GM12878 (cell line): ENCODE measurements at regions not wholly inside any gene's neighbourhood (a gene's known extent, or its start where the extent isn't known, plus 50 kb on each side); places are given as distances from the start of the nearest gene placed in this dataset.

ENCODE experiments used
- ATAC-seq: fragments of 200-7000 bp; cut with Tn5 transposase; 3 replicates; pipeline ENCODE4 v1.9.1; 2020; ENCODE audit warnings: mild to moderate bottlenecking, moderate library complexity
- BruUV-seq: library from RNA; stranded (reverse); fragments of 400-500 nt; replicated peaks from 2 replicates; lab custom pipeline; 2021; lab: Mats Ljungman, UMichigan
- CTCF ChIA-PET: fragments of 300-600 bp; sonication (Branson Sonifier 250); formaldehyde crosslinking; extraction: SDS; loops from one replicate; lab custom pipeline; 2021; ENCODE audit warnings: inconsistent platforms; lab: Yijun Ruan, JAX
- POLR2A ChIA-PET: fragments of 350-600 bp; formaldehyde crosslinking; extraction: SDS; loops from one replicate; lab custom pipeline; 2021; ENCODE audit warnings: inconsistent platforms; lab: Charles Lee
- RAD21 ChIA-PET: fragments of 300-600 bp; sonication (Branson Sonifier 250); formaldehyde crosslinking; loops from one replicate; lab custom pipeline; 2023; ENCODE audit warnings: antibody characterized with exemption; ENCODE audit not compliant: unreplicated experiment; lab: Charles Lee
- SMC1A ChIA-PET: fragments of 300-600 bp; sonication (Branson Sonifier 250); formaldehyde crosslinking; loops from one replicate; lab custom pipeline; 2023; ENCODE audit not compliant: unreplicated experiment, uncharacterized antibody; lab: Charles Lee
- DNase-seq: peaks from one replicate; pipeline ENCODE4 v3.0.0-alpha.2; 2011; ENCODE audit warnings: low read depth, low spot score
- FAIRE-seq: peaks from 3 replicates; lab custom pipeline; 2011; peaks lifted over from hg19 to GRCh38; lab: Jason Lieb, UNC
- H2AFZ ChIP-seq: 2 replicates; pipeline ENCODE4 v1.6.0; 2011; ENCODE audit warnings: low read depth, low read length, control low read depth; ENCODE audit not compliant: control insufficient read depth
- H3K27ac ChIP-seq: 2 replicates; pipeline ENCODE4 v1.5.1; 2011; ENCODE audit warnings: control low read depth; ENCODE audit not compliant: control insufficient read depth, insufficient read depth
- H3K27me3 ChIP-seq, 2 experiments: replicated peaks in 1 of 2; 2 replicates each; pipeline versions ENCODE4 v1.6.0 to v1.6.1; 2011; ENCODE audit warnings: low read length in 1 of 2; ENCODE audit not compliant: control insufficient read depth in 2 of 2, insufficient read depth in 2 of 2
- H3K36me3 ChIP-seq, 2 experiments: 2 replicates each; pipeline ENCODE4 v1.5.1; 2011; ENCODE audit warnings: low read length in 1 of 2; ENCODE audit not compliant: control insufficient read depth in 2 of 2, insufficient read depth in 2 of 2
- H3K4me1 ChIP-seq: 2 replicates; pipeline ENCODE4 v1.6.1; 2011; ENCODE audit warnings: mild to moderate bottlenecking, low read length, moderate library complexity, mixed read lengths; ENCODE audit not compliant: control insufficient read depth, insufficient read depth
- H3K4me2 ChIP-seq: 2 replicates; pipeline ENCODE4 v1.6.0; 2011; ENCODE audit warnings: control low read depth; ENCODE audit not compliant: control insufficient read depth, insufficient read depth
- H3K4me3 ChIP-seq: fragments of 200-600 bp; sonication (generic); 2 replicates; pipeline ENCODE4 v1.5.1; 2016
- H3K79me2 ChIP-seq: 2 replicates; pipeline ENCODE4 v1.6.0; 2011; ENCODE audit warnings: low read length; ENCODE audit not compliant: control insufficient read depth, insufficient read depth
- H3K9ac ChIP-seq: 2 replicates; pipeline ENCODE4 v1.8.0; 2011; ENCODE audit warnings: low read length, control low read depth, mixed read lengths; ENCODE audit not compliant: control insufficient read depth, insufficient read depth
- H3K9me3 ChIP-seq: replicated peaks from 3 replicates; pipeline ENCODE4 v1.5.1; 2011; ENCODE audit warnings: mild to moderate bottlenecking, low read length; ENCODE audit not compliant: control insufficient read depth, insufficient read depth
- H4K20me1 ChIP-seq: 2 replicates; pipeline ENCODE4 v1.6.0; 2011; ENCODE audit not compliant: control insufficient read depth, insufficient read depth
- MEF2A ChIP-seq: IDR thresholded peaks from 2 replicates; pipeline ENCODE4 v1.6.1; 2011; ENCODE audit warnings: low read depth, mild to moderate bottlenecking, low read length, moderate library complexity; ENCODE audit not compliant: insufficient read depth
- NR2C2 ChIP-seq: IDR thresholded peaks from 2 replicates; pipeline ENCODE4 v1.6.1; 2011; ENCODE audit warnings: borderline replicate concordance, low read depth; ENCODE audit not compliant: control insufficient read depth, insufficient read length
- SMC3 ChIP-seq: IDR thresholded peaks from 2 replicates; pipeline ENCODE4 v1.6.1; 2011; ENCODE audit warnings: low read length, improper control_type of control experiment, borderline replicate concordance
- YBX1 ChIP-seq: fragments of 450-650 bp; IDR thresholded peaks from 2 replicates; pipeline ENCODE4 v1.6.1; 2016; ENCODE audit warnings: antibody characterized with exemption
- WGBS: methylation state at CpG from one replicate; pipeline ENCODE4 v1.1.6; 2016; ENCODE audit warnings: low lambda C conversion rate; ENCODE audit not compliant: insufficient replicate concordance, insufficient coverage; ENCODE audit errors: missing lambda C conversion rate; 5-methylcytosine and 5-hydroxymethylcytosine counted together
- in situ Hi-C: fragments of 300-500 bp; cut with MboI; formaldehyde crosslinking; loops from 9 replicates; pipeline ENCODE4 v1.14.3; 2018; ENCODE audit warnings: mixed read lengths
- intact Hi-C: fragments of 100-400 bp; cut with micrococcal nuclease; formaldehyde crosslinking; loops from one replicate; pipeline ENCODE4 v1.14.2; 2022; ENCODE audit not compliant: unreplicated experiment
- TF ChIP-seq, protein P1 (sequence below), 3 experiments: IDR thresholded peaks in 2 of 3; conservative IDR thresholded peaks in 1 of 3; 2 replicates each; pipeline ENCODE4 v1.5.1; 2011; ENCODE audit warnings: low read depth in 3 of 3, low read length in 3 of 3, mild to moderate bottlenecking in 3 of 3, control low read depth in 2 of 3, moderate library complexity in 2 of 3, inconsistent platforms in 1 of 3, mixed read lengths in 1 of 3; ENCODE audit not compliant: control insufficient read depth in 2 of 3, insufficient read depth in 1 of 3; ENCODE audit errors: extremely low read depth in 1 of 3

GRCh38 chr1:114286179-114286578 lies 132.5 kb upstream of the SYT6 start:
- no peak overlapping the region for H2AFZ ChIP-seq
- SMC1A ChIA-PET = interaction anchor here (8.5 kb wide), 1 partner anchor 308 kb away, joined by 157 read pairs; the partner anchor contains the start of gene OLFML3
- no peaks in the 10 kb centered on the region for H4K20me1 ChIP-seq
- in situ Hi-C loops = no loop called here
- H3K79me2 ChIP-seq = no peaks in the 10 kb centered on the region
- RAD21 ChIA-PET = interaction anchor here (0.9 kb wide), 1 partner anchor 307 kb away, joined by 3 read pairs; the partner anchor contains the start of gene OLFML3
- H3K27me3 ChIP-seq = no peaks in the 10 kb centered on the region; a peak in 1 of 4 replicates
- BruUV-seq = no TSS peak
- TF ChIP-seq NR2C2 = no peak
- TF ChIP-seq SMC3 = no peak
- no peak for TF ChIP-seq YBX1
- no peak for TF ChIP-seq MEF2A
- TF ChIP-seq, protein P1, sequence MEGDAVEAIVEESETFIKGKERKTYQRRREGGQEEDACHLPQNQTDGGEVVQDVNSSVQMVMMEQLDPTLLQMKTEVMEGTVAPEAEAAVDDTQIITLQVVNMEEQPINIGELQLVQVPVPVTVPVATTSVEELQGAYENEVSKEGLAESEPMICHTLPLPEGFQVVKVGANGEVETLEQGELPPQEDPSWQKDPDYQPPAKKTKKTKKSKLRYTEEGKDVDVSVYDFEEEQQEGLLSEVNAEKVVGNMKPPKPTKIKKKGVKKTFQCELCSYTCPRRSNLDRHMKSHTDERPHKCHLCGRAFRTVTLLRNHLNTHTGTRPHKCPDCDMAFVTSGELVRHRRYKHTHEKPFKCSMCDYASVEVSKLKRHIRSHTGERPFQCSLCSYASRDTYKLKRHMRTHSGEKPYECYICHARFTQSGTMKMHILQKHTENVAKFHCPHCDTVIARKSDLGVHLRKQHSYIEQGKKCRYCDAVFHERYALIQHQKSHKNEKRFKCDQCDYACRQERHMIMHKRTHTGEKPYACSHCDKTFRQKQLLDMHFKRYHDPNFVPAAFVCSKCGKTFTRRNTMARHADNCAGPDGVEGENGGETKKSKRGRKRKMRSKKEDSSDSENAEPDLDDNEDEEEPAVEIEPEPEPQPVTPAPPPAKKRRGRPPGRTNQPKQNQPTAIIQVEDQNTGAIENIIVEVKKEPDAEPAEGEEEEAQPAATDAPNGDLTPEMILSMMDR (IDR thresholded peaks at IDR 0.05 in 2 of 3, conservative IDR thresholded peaks at IDR 0.05 in 1 of 3; ENCODE audit: control insufficient read depth in 2 of 3, extremely low read depth in 1 of 3, insufficient read depth in 1 of 3, low read depth in 3 of 3, low read length in 3 of 3) = no peak
- TF ChIP-seq, all 136 proteins: peak for 0
- no peak for DNase-seq
- intact Hi-C loops = loop anchor here (10.0 kb wide), 2 partner anchors 181 to 451 kb away; no protein-coding TSS in a partner anchor
- no peaks in the 10 kb centered on the region for H3K36me3 ChIP-seq
- no peak overlapping the region for H3K4me2 ChIP-seq
- no peak for ATAC-seq
- ChIA-PET POLR2A (no interaction called here), CTCF (interaction anchor here (2.3 to 10.9 kb wide), 2 partner anchors 14 to 308 kb away, joined by 6 to 235 read pairs; partner anchors contain the start of gene OLFML3)
- no peak overlapping the region for H3K27ac ChIP-seq
- H3K4me1 ChIP-seq = no peaks in the 10 kb centered on the region
- no peak overlapping the region for H3K4me3 ChIP-seq
- no peak overlapping the region for H3K9ac ChIP-seq
- FAIRE-seq = no peak
- 0% methylated on average over 1 of the region's 1 CpG for WGBS
- no peaks in the 10 kb centered on the region for H3K9me3 ChIP-seq
